DMS 273 (cell line): ENCODE measurements at regions not wholly inside any gene's neighbourhood (a gene's known extent, or its start where the extent isn't known, plus 50 kb on each side); places are given as distances from the start of the nearest gene placed in this dataset.
A peak's percentile ranks its signal among the peaks of the same experiment; 100 is the strongest.
"Not testable (repeated sequence)": the region's sequence is repeated elsewhere in the genome, so short reads cannot be mapped to it uniquely, and the experiment has no call there.

Source experiments
- DNase-seq: peaks from one replicate; lab custom pipeline; 2025; ENCODE audit not compliant: unreplicated experiment; lab: John Stamatoyannopoulos, UW

DNA sequence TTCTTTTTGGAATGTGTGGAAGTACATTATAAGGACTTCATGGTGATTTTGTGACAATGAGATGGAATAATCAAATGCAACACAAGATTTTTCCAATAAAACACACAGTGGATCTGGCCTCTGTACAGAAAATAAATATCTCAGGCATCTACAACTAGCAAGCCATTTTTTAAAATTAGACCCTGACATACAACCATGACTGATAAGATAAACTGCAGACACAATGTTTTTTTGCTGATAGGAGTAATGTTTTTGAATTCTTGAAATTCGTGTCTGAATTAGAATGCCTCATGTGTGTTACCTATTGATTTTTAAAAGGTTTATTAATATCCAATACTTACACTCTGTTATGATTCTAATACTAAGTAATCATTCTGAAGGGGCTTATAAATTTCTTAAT is 328.1 kb downstream of the HGF start:
- no peak for DNase-seq

DNA sequence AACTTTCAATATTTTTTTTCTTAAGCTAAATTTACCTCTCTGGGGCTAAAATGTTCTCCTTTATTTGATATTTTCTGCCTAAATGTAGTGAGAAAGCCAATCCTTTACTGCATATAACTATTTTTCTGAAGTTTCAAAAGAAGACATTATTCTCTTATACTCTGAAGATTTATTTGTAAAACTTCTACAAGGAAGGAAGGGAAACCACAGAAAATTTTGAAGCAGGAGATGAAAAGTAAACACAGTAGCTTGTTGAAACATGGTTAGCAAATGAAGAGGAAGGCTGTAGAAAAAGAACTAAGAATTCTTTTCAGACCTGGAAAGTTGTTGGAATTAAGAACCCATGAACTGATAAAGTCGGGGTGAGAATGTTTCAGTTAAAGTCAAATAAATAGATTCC is 330.3 kb downstream of the HGF start:
- DNase-seq: no peak

DNA sequence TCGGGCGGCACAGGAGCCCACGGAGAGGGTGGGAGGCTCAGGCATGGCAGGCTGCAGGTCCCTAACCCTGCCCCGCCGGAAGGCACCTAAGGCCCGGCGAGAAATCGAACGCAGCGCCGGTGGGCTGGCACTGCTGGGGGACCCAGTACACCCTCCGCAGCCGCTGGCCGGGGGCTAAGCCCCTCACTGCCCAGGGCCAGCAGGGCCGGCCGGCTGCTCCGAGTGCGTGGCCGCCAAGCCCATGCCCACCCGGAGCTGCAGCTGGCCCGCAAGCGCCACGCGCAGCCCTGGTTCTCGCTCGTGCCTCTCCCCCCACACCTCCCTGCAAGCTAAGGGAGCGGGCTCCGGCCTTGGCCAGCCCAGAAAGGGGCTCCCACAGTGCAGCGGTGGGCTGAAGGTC is 332.7 kb downstream of the HGF start:
- not testable (repeated sequence) for DNase-seq

DNA sequence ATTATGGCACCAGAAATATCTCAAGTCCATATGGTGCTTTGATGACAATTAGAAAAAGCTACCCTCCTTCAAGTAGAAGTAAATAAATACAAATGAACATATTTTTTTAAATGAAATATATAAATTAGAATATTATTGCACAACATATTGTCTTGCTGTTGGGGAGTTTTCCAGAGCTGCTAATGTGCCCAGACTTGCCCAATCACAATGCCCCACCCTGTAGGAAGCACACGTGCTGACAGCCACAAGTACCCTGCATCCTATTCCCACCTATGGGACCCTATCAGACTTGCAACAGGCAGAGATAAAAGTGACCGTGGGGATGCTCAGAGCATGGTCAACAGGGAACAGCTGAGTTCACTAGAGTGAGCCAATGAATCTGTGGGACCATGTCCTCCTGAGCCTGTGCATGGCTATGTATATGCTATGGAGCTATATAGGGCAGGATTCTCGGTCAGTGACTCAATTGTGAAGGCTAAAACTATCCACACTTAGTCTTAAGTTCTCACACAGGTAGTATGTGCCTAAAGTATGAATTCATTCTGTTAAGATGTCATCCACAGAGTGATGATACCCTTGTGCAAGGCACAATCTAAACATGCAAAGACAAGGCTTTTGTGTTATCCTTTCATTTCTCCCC is 336.0 kb downstream of the HGF start:
- DNase-seq: no peak

DNA sequence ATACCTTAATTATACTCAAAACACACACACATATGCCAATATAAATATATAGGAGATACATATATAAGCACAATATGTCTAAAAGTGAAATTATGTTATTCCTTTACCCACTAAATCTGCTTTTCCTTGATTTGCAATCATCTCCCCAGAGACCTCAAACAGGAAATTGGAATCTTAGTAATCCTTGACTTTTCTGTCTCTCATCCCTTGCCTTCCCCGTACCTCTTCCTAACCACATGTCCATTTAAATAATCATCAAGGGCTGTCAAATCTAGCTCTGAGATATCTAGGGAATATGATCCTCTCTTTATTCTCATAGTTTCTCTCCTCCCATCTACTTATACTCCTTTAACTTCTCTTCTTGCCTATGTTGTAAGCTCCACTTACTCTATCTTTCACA is 336.6 kb downstream of the HGF start:
- DNase-seq: peak; percentile 13

DNA sequence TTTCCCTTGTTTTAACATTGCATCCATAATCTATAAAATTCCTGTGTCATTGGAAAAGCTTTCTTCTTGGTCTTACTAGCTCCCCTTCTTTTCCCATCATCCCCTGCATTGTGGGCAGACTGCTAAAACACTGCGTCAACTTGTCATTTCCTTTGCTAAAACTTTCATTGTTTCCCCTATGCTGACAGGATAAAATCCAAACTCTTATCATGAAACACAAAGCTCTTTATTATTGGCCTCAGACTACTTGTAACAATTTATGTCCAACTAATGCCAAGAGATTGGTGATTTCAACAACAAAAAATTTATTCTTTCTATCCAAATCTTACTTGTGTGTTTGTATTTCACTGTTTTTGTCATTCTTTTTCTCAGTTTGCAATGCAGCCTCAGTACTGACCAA is 339.1 kb downstream of the HGF start:
- no peak for DNase-seq

DNA sequence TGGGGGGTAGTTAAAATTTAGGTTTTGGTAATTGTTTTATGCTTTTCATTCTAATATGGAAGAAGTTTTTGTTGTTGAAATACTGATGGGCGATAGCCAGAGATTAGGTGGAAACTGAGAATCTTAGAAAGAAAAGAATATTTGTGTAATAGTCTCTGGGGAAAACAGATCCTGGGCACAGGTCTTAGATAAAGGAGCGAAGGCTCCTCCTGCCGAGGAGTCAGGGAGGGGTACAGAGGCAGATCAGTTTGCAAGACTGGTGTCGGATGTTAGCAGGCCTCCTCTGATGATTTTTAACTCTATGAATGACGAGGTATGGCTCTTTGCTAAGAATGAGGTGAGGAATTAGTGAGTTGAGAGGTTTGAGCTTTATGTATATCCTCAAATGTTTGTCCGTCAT is 339.7 kb downstream of the HGF start:
- peak; percentile 68 for DNase-seq

DNA sequence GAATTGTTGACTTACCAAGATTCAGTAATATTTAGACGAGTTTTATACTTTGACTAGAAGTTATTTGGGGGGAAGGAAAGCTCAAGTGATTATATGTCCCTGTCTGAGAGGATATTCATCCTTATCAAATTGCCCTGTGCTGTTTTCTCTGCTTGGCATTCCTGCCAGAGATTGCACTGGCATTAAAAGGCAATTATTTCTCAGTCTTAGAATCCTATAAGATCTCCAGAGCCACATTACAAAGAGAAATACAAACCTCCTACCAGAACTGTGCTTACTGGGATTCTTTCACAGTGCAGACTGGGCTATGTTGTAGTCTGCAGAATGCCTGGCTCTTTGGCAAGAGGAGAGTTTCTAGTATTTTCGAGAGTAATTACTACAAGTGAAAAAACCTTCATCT is 342.4 kb downstream of the HGF start:
- DNase-seq: no peak

DNA sequence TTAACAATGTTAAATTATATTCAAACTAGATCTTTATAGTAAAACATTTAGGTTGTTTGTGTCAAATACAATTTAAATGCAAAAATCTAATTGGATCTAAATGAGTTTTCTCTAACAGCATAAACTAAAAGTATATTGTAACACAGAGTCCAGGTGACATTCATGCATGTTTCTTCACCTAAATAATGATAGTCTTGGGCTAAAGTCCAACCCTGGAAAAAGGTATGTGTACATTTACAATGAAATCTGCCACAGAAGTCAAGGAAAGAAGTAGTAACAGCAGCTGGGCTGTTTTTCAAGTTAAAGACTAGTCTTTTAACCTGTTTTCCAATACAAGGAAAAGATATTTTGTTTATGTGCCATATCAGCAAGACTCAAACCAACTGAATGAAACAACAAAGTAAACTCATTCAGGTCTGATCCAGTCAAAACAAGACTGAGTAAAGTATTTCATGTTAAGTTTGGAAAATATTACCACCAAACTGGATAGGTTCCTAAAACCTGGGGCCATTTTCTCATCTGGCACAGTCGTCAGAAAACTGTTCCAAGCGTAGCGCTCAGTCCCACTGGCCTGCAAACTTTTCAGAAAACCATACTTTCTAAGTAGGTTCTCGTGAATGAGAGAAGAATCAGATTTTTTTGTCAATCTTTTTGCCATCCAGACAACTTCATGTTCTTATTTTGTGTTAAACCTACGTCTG is 349.2 kb downstream of the HGF start:
- DNase-seq: no peak

DNA sequence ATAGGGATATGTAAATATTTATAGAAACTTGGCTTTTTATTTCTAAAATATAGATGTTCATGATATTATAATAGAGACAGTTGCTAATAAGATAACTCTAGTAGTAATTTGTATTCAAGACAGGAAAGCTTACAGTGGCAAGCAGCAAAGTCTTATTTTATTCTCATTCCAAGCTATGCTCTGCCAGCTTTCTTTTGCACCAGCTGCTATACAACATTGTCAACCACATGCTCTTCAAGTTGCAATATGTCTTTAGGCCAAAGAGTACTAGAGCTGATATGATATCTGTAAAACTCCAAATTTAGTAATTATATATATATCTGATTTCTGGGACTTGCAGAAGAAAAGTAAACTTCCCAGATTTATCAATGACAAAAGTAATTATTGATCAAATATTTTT is 350.1 kb downstream of the HGF start:
- DNase-seq: peak; percentile 77

DNA sequence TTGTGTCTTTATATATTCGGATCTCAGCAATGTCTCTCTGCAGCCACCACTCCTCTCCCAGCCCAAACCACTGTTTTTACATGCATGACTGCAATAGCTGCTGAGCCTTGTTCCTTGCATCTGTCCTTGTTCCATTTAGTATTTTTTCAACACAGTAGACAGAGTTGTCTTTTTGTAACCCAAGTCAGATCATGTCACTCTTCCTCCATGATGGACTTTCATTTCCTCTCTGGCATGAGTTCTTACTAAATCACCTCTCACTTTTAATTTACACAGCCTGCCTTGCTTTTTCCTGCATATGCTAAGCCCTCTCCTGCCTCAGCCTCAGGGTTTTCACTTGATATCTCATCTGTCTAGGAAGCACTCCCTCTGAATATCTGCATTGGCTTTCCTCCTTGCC is 353.2 kb downstream of the HGF start:
- DNase-seq: no peak

DNA sequence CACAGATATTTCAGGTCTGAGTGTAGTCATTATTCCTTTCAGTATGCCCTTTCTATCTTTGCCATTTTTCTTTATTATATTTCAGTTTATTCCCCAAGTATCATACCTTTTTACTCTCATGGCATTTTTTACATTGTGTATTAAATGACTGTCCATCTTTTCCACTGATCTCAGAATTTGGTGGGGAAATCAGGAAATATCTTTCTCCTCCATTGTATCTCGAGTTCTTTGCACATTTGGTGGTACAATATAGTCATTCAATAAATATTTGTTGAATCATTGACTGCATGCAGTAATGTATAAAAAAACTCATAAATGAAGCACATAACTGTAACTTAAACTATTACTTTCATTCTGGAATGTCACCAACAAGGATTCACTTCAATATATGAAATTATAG is 354.7 kb downstream of the HGF start:
- DNase-seq: no peak

DNA sequence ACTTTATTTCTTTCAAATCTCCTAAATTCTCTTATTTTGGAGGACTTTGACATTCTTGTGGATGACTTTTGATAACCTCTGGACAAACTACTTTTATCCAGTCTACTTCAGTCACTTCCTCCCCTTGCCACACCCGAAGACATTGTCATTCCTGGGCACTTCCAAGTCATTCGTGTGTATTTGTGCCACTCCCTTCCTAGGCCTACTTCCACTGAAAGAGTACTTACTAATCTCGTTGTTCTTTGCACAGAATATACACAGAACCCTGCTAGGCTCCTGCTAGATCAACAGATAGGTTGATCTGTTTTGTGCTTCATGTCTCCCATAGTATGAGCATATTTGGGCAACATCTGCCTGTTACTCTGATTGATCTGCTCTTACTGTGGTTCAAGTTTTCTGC is 355.4 kb downstream of the HGF start:
- DNase-seq: no peak

DNA sequence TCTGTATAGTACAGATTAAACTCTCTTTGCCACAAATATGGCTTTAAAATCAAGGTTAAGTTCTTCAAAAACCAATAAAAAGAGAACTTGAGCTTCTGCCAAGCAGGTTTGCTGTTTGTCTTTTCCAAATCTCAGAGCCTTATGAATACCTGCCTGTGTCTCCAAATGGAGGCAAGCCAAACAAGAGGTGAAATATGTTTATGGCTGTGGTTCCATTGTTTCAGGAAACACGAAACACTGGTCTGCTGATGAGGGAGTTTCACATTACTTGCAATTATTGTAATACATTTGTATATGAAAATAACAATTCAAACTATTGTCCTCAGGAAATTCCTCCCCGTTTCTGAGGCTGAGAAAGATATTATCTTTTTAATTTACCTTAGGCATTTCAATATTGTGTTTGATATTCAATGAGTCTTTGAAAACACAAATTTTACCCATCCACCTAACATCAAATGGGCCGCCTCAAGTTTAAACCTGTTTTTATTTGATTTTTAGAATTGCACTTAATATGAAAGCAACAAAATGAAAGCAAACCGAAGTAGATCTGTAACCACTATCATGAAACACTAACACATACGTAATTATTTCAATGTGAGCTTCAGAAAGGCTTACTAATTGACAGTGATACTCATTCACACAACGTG is 359.3 kb downstream of the HGF start:
- DNase-seq: peak; percentile 13

DNA sequence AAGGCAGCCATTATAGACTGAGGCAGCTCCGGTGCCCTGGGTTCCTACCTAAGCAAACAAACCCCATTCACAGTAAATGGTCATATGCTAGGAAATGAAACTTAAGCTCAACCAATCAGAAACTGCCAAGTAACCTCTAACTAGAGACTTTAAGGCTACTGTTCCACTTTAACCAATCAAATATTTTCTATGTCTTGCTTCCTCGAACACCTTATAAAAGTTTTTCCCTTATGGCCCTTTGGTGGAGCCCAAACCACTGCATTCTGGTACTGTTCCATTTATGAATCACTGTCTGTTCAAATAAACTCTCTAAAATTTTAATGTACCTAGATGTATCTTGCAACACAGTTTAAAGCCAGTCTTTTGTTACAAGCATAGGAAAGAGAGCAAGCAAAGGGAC is 361.1 kb downstream of the HGF start:
- no peak for DNase-seq

DNA sequence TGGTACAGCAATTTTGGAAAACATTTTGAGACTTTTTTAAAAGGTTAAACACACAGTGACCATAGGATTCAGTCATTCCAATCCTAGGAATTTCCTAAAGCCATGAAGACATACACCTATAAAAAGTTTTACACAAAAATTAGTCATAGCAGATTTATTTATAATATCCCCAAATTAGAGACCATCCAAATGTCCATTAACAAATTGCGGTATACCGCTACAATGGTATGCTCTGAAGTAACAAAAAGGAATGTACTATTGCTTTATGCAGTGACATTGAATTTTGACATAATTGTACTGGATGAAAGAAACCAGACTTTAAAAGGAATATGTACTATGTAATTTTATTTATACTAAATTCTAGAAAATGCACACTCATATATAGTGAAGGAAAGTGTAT is 362.8 kb downstream of the HGF start:
- no peak for DNase-seq

DNA sequence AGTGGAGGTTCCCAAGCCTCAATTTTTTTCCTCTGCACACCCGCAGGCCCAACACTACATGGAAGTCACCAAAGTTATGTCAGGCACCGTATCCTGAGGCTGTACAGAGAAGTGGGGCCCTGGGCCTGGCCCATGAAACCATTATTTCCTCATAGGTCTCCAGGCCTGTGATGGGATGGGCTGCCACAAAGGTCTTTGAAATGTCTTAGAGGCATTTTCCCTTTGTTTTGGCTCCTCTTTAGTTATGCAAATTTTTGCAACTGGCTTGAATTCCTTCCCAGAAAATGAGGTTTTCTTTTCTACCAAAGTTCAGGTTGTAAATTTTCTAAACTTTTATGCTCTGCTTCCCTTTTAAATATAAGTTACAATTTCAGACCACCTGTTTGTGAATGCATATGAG is 365.2 kb downstream of the HGF start:
- no peak for DNase-seq

DNA sequence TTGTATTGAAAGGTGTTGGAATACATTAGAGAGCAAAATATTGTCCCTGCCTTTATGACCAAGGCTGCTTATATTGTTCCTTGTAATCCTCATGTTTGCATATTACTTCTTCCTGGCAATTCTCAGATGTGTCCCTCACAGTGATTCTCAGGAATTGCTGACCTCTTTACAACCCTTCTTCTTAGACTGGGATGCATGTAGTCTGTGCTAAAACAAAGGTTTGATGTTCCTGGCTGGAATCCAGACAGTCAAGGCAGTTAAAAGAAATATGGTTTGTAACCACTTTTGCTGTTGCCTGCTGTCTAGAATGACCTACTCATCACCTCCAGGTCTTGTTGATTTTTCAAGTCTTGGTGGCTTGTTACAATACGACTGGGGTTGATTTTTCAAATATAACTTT is 367.6 kb downstream of the HGF start:
- DNase-seq: peak; percentile 9

DNA sequence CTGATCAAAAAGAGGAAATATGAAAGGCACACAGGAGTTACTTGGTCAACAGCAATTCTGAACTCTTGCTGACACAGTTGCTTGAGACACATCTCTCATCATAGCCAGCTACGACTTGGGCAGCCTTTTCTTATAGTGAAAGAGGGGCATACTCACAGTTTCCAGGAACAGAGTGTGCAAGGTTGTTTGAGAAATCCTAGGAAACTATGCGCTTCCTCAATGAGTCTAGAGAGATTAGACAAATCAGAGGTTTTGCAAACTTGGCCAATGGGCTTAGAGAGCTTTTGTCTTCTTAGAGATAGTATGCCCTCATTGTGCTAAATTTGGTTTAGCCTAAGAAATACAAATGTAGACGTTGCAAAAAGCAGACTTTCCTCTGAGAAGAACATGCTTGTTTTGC is 370.4 kb downstream of the HGF start:
- no peak for DNase-seq

DNA sequence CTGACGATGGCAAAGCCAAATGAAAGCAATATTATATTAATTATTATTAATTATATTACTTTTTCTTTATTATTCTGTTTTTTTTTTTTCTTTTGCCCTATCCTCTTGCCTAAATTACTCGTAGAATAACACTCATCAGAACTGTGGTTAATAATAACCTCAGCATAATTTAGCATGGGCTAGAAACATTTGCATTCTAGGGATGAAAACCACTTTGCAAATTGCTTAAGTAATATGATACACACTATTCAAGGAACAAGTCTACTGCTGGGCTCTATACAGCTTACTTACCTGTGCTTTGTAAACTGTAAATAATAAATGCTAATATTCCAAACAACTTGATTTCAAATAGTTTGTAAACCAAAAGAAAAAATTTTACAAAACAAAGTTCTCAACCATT is 375.8 kb downstream of the HGF start:
- no peak for DNase-seq

DNA sequence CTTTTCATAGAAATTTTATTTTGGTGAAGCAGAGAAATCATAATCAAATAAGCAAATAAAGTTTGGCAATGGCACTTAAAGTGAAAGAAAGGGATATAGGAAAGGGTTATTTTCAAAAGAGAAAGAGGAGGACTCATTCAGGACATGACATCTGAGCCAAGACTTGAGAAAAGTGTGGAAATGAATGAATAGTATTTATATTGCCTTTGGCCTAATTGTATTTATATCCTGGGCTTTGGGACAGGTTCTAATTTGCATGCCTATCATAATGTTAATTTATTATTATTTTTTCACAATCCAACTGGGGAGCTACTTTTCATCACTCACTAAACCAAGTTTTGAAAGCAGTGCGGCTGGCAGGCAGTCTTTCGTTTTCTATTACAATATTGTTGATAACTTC is 376.8 kb downstream of the HGF start:
- no peak for DNase-seq

DNA sequence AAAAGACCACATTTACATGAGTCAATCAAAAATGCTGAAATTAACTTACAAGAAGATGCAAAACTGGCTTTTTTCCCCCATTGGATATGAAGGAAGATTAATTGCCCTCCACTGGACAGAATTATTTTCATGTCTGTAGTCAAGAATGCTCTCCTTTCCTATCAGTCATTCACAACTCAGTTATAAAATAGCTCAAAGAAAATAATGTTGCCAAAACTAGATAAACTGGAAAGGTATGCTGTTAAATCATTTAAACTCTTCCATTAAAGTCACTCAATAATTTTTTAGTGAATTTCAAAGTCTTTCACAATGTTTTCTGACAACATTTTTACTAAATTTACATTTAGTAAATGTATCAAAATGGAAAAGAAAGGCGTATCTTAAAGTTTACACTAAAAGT is 384.5 kb downstream of the HGF start:
- no peak for DNase-seq

DNA sequence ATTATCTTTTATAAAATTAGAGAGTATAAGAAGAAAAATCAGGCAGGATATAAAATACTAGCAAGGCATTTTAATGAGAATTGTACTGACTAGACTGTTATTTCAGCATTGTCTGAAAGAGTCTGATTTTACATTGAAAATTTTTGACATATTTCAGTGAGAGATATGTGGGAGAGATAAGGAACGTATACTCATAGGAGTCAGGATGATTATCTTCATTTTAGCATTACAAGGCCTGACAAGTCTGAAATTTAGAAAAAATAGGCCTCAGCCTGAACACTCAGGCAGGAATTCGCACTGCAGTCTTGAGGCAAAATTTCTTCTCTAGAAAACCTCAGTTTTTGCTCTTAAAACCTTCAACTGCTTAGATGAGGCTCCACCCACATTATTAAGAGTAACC is 386.0 kb downstream of the HGF start:
- DNase-seq: no peak
